CD4-positive, alpha-beta memory T cell (primary cell): ENCODE measurements at regions not wholly inside any gene's neighbourhood (a gene's known extent, or its start where the extent isn't known, plus 50 kb on each side); places are given as distances from the start of the nearest gene placed in this dataset.

ENCODE experiments used
- CTCF ChIA-PET: fragments of 350-600 bp; sonication (Branson Sonifier 250); formaldehyde crosslinking; loops from one replicate; lab custom pipeline; 2021; ENCODE audit warnings: inconsistent platforms; ENCODE audit not compliant: partially characterized antibody; lab: Charles Lee
- POLR2A ChIA-PET: fragments of 350-600 bp; sonication (Branson Sonifier 250); formaldehyde crosslinking; loops from one replicate; lab custom pipeline; 2021; ENCODE audit not compliant: partially characterized antibody; lab: Charles Lee
- DNase-seq, 5 donors: peaks; one replicate each; pipeline versions ENCODE4 v3.0.0 to v3.0.0-alpha.2; 2020 to 2022; ENCODE audit warnings: mixed read lengths in 1 of 5
- H3K27ac ChIP-seq: one replicate; pipeline ENCODE4 v1.7.0; 2013; ENCODE audit warnings: low read depth, low read length
- H3K27me3 ChIP-seq: 2 replicates; pipeline ENCODE4 v1.7.0; 2013; ENCODE audit warnings: mild to moderate bottlenecking, low read length, moderate library complexity; ENCODE audit not compliant: insufficient read depth
- H3K36me3 ChIP-seq: 2 replicates; pipeline ENCODE4 v1.7.0; 2013; ENCODE audit warnings: mild to moderate bottlenecking, low read length, moderate library complexity; ENCODE audit not compliant: insufficient read depth
- H3K4me1 ChIP-seq: 2 replicates; pipeline ENCODE4 v1.7.0; 2013; ENCODE audit warnings: mild to moderate bottlenecking, low read length, moderate library complexity; ENCODE audit not compliant: insufficient read depth
- H3K4me3 ChIP-seq, 2 donors: one replicate each; pipeline ENCODE4 v1.7.0; 2013; ENCODE audit warnings: low read length in 2 of 2, mild to moderate bottlenecking in 1 of 2
- H3K9me3 ChIP-seq, 2 donors: one replicate each; pipeline ENCODE4 v1.7.0; 2013; ENCODE audit warnings: low read length in 2 of 2, control low read depth in 1 of 2; ENCODE audit not compliant: control insufficient read depth in 1 of 2
- H3K27ac Mint-ChIP-seq, 7 donors: one replicate each; pipeline ENCODE4 v1.8.0; 2020 to 2021; ENCODE audit warnings: mixed read lengths in 7 of 7, mild to moderate bottlenecking in 6 of 7, inconsistent platforms in 3 of 7, moderate library complexity in 3 of 7
- H3K27me3 Mint-ChIP-seq, 2 donors: one replicate each; pipeline ENCODE4 v1.8.0; 2020 to 2021; ENCODE audit warnings: mixed read lengths in 2 of 2
- H3K36me3 Mint-ChIP-seq, 2 donors: one replicate each; pipeline ENCODE4 v1.8.0; 2020 to 2021; ENCODE audit warnings: mixed read lengths in 2 of 2, inconsistent platforms in 1 of 2, mild to moderate bottlenecking in 1 of 2
- H3K4me1 Mint-ChIP-seq, 4 donors: one replicate each; pipeline ENCODE4 v1.8.0; 2020 to 2021; ENCODE audit warnings: mixed read lengths in 4 of 4, mild to moderate bottlenecking in 1 of 4
- H3K4me3 Mint-ChIP-seq, 8 donors: one replicate each; pipeline ENCODE4 v1.8.0; 2020 to 2021; ENCODE audit warnings: mixed read lengths in 8 of 8, mild to moderate bottlenecking in 7 of 8, moderate library complexity in 6 of 8, inconsistent platforms in 3 of 8
- H3K9me3 Mint-ChIP-seq, 8 donors: one replicate each; pipeline ENCODE4 v1.8.0; 2020 to 2021; ENCODE audit warnings: mixed read lengths in 8 of 8, mild to moderate bottlenecking in 5 of 8, inconsistent platforms in 3 of 8, moderate library complexity in 1 of 8
- intact Hi-C: fragments of 100-400 bp; cut with micrococcal nuclease; formaldehyde crosslinking; loops from one replicate; pipeline ENCODE4 v1.15.1; 2023

- no peak overlapping the region for H3K27ac Mint-ChIP-seq
- Histone ChIP-seq H3K27ac (no peak overlapping the region), H3K27me3 (no peaks in the 10 kb centered on the region), H3K36me3 (no peaks in the 10 kb centered on the region), H3K4me3 (no peak overlapping the region), H3K4me1 (no peaks in the 10 kb centered on the region), H3K9me3 (no peaks in the 10 kb centered on the region)
- H3K27me3 Mint-ChIP-seq, result no peaks in the 10 kb centered on the region
- no peak for DNase-seq
- H3K4me1 Mint-ChIP-seq, result no peaks in the 10 kb centered on the region
- H3K9me3 Mint-ChIP-seq, result peaks cover 3 to 44% (median 22%) of the 10 kb centered on the region in 8 donors
- intact Hi-C loops, result no loop called here
- no peaks in the 10 kb centered on the region for H3K36me3 Mint-ChIP-seq
- ChIA-PET CTCF (no interaction called here), POLR2A (no interaction called here)
- H3K4me3 Mint-ChIP-seq, result no peak overlapping the region
Measured at GRCh38 chr14:28088125-28088524, 678.5 kb upstream of the FOXG1 start.

GRCh38 chr14:28097585-28097984 lies 669.0 kb upstream of the FOXG1 start:
- Histone ChIP-seq H3K4me3 (no peak overlapping the region), H3K27ac (no peak overlapping the region), H3K27me3 (no peaks in the 10 kb centered on the region), H3K9me3 (no peaks in the 10 kb centered on the region), H3K36me3 (no peaks in the 10 kb centered on the region), H3K4me1 (no peaks in the 10 kb centered on the region)
- Mint-ChIP-seq H3K4me3 (no peak overlapping the region), H3K27ac (no peak overlapping the region), H3K27me3 (no peaks in the 10 kb centered on the region), H3K9me3 (peaks cover 5 to 18% (median 10%) of the 10 kb centered on the region in 8 donors), H3K4me1 (no peaks in the 10 kb centered on the region), H3K36me3 (no peaks in the 10 kb centered on the region)
- intact Hi-C loops, result no loop called here
- POLR2A ChIA-PET, result no interaction called here
- CTCF ChIA-PET, result no interaction called here
- DNase-seq, result no peak

GRCh38 chr14:28098856-28099255 lies 667.7 kb upstream of the FOXG1 start:
- no peak overlapping the region for H3K4me3 ChIP-seq
- no peaks in the 10 kb centered on the region for H3K9me3 ChIP-seq
- H3K36me3 ChIP-seq, result no peaks in the 10 kb centered on the region
- intact Hi-C loops, result no loop called here
- ChIA-PET POLR2A (no interaction called here), CTCF (no interaction called here)
- no peak for DNase-seq
- no peaks in the 10 kb centered on the region for H3K4me1 Mint-ChIP-seq
- no peaks in the 10 kb centered on the region for H3K27me3 Mint-ChIP-seq
- peaks cover 5 to 18% (median 12%) of the 10 kb centered on the region in 8 donors for H3K9me3 Mint-ChIP-seq
- no peaks in the 10 kb centered on the region for H3K36me3 Mint-ChIP-seq
- no peaks in the 10 kb centered on the region for H3K27me3 ChIP-seq
- H3K4me3 Mint-ChIP-seq, result no peak overlapping the region
- no peak overlapping the region for H3K27ac Mint-ChIP-seq
- H3K27ac ChIP-seq, result no peak overlapping the region
- no peaks in the 10 kb centered on the region for H3K4me1 ChIP-seq

- Mint-ChIP-seq H3K27ac (no peak overlapping the region), H3K4me1 (no peaks in the 10 kb centered on the region), H3K9me3 (peaks cover 2 to 27% (median 13%) of the 10 kb centered on the region in 8 donors), H3K4me3 (no peak overlapping the region), H3K36me3 (no peaks in the 10 kb centered on the region), H3K27me3 (no peaks in the 10 kb centered on the region)
- ChIA-PET CTCF (no interaction called here), POLR2A (no interaction called here)
- no peak overlapping the region for H3K27ac ChIP-seq
- H3K27me3 ChIP-seq, result no peaks in the 10 kb centered on the region
- DNase-seq, result no peak
- H3K4me3 ChIP-seq, result no peak overlapping the region
- intact Hi-C loops, result no loop called here
- H3K36me3 ChIP-seq, result no peaks in the 10 kb centered on the region
- H3K4me1 ChIP-seq, result no peaks in the 10 kb centered on the region
- no peaks in the 10 kb centered on the region for H3K9me3 ChIP-seq
Measured at GRCh38 chr14:28102001-28102400, 664.6 kb upstream of the FOXG1 start.

DNA sequence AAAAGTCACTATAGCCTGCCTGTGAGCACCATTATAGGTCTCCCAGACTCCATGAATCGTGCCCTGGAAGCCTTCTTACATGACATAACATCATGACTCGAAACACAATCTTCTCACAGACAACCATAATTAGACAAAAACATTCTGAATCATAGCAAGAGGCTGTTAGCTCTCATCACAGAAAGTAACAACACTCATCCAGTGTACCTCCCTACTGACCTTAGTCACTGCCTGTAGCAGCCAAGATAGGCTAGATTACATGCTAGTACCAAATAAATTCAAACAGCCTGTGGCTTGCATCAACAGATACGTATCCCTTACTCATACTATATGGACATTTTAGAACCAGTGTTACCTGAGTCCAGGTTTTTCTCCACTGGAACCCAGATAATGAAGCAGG lies 663.8 kb upstream of the FOXG1 start:
- Mint-ChIP-seq H3K27me3 (no peaks in the 10 kb centered on the region), H3K27ac (no peak overlapping the region), H3K36me3 (no peaks in the 10 kb centered on the region), H3K4me1 (no peaks in the 10 kb centered on the region), H3K9me3 (peaks cover 0 to 29% (median 12%) of the 10 kb centered on the region in 8 donors), H3K4me3 (no peak overlapping the region)
- Histone ChIP-seq H3K27ac (no peak overlapping the region), H3K4me3 (no peak overlapping the region), H3K36me3 (no peaks in the 10 kb centered on the region), H3K9me3 (no peaks in the 10 kb centered on the region), H3K27me3 (no peaks in the 10 kb centered on the region), H3K4me1 (no peaks in the 10 kb centered on the region)
- POLR2A ChIA-PET, result no interaction called here
- CTCF ChIA-PET, result no interaction called here
- no peak for DNase-seq
- intact Hi-C loops, result no loop called here

- no peak for DNase-seq
- Mint-ChIP-seq H3K4me1 (no peaks in the 10 kb centered on the region), H3K36me3 (no peaks in the 10 kb centered on the region), H3K4me3 (no peak overlapping the region), H3K9me3 (peaks cover 2 to 25% (median 12%) of the 10 kb centered on the region in 8 donors), H3K27ac (no peak overlapping the region), H3K27me3 (no peaks in the 10 kb centered on the region)
- Histone ChIP-seq H3K4me1 (no peaks in the 10 kb centered on the region), H3K27me3 (no peaks in the 10 kb centered on the region), H3K4me3 (no peak overlapping the region), H3K36me3 (no peaks in the 10 kb centered on the region), H3K27ac (no peak overlapping the region), H3K9me3 (no peaks in the 10 kb centered on the region)
- intact Hi-C loops, result no loop called here
- POLR2A ChIA-PET, result no interaction called here
- CTCF ChIA-PET, result no interaction called here
Measured at GRCh38 chr14:28113311-28113710, 653.3 kb upstream of the FOXG1 start.

DNA sequence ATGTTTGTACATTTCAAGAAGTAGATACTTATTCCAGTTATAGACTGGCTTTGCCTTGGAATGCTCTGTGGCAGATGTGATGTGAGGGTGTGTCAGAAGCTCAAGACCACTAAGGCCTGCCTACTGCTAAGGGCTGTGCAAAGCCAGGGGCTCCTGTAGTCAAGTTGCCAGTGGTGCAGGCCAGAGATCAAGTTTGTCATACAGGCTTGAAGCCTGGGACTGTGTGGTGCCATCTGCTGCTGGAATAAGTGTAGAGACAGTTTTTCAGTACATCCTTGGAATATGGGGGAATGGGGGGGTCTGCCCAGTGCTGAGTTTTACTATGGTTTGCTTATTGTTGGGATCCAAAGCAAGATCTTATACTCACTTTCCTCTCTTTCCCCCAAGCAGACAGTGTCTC lies 649.9 kb upstream of the FOXG1 start:
- Histone ChIP-seq H3K4me1 (no peaks in the 10 kb centered on the region), H3K4me3 (no peak overlapping the region), H3K36me3 (no peaks in the 10 kb centered on the region), H3K27ac (no peak overlapping the region), H3K27me3 (no peaks in the 10 kb centered on the region), H3K9me3 (peaks cover 0 to 7% of the 10 kb centered on the region in 2 donors)
- Mint-ChIP-seq H3K4me3 (no peak overlapping the region), H3K36me3 (no peaks in the 10 kb centered on the region), H3K9me3 (peaks cover 3 to 32% (median 15%) of the 10 kb centered on the region in 8 donors), H3K27ac (no peak overlapping the region), H3K4me1 (no peaks in the 10 kb centered on the region), H3K27me3 (no peaks in the 10 kb centered on the region)
- POLR2A ChIA-PET, result no interaction called here
- CTCF ChIA-PET, result no interaction called here
- DNase-seq, result no peak
- intact Hi-C loops, result no loop called here

- Mint-ChIP-seq H3K27me3 (no peaks in the 10 kb centered on the region), H3K27ac (no peak overlapping the region), H3K4me3 (no peak overlapping the region), H3K36me3 (no peaks in the 10 kb centered on the region), H3K9me3 (peaks cover 6 to 45% (median 20%) of the 10 kb centered on the region in 8 donors), H3K4me1 (no peaks in the 10 kb centered on the region)
- no peak for DNase-seq
- CTCF ChIA-PET, result no interaction called here
- H3K4me1 ChIP-seq, result no peaks in the 10 kb centered on the region
- no peak overlapping the region for H3K4me3 ChIP-seq
- peaks cover 0 to 7% of the 10 kb centered on the region in 2 donors for H3K9me3 ChIP-seq
- no peak overlapping the region for H3K27ac ChIP-seq
- POLR2A ChIA-PET, result no interaction called here
- intact Hi-C loops, result no loop called here
- no peaks in the 10 kb centered on the region for H3K27me3 ChIP-seq
- no peaks in the 10 kb centered on the region for H3K36me3 ChIP-seq
Measured at GRCh38 chr14:28119849-28120248, 646.7 kb upstream of the FOXG1 start.
